GM12873 (cell line): ENCODE measurements at regions not wholly inside any gene's neighbourhood (a gene's known extent, or its start where the extent isn't known, plus 50 kb on each side); places are given as distances from the start of the nearest gene placed in this dataset.

Source experiments
- TF ChIP-seq, protein P1 (sequence below): IDR thresholded peaks from 2 replicates; pipeline ENCODE4 v1.5.1; 2012; ENCODE audit warnings: low read depth, mild to moderate bottlenecking, moderate library complexity, low read length, control low read depth; ENCODE audit not compliant: insufficient read depth; ENCODE audit errors: missing control alignments

GRCh38 chr14:32277998-32278397 lies 51.1 kb upstream of the AKAP6 start:
- TF ChIP-seq, protein P1, sequence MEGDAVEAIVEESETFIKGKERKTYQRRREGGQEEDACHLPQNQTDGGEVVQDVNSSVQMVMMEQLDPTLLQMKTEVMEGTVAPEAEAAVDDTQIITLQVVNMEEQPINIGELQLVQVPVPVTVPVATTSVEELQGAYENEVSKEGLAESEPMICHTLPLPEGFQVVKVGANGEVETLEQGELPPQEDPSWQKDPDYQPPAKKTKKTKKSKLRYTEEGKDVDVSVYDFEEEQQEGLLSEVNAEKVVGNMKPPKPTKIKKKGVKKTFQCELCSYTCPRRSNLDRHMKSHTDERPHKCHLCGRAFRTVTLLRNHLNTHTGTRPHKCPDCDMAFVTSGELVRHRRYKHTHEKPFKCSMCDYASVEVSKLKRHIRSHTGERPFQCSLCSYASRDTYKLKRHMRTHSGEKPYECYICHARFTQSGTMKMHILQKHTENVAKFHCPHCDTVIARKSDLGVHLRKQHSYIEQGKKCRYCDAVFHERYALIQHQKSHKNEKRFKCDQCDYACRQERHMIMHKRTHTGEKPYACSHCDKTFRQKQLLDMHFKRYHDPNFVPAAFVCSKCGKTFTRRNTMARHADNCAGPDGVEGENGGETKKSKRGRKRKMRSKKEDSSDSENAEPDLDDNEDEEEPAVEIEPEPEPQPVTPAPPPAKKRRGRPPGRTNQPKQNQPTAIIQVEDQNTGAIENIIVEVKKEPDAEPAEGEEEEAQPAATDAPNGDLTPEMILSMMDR: no peak
